ENCODE measurements at regions not wholly inside any gene's neighbourhood (a gene's known extent, or its start where the extent isn't known, plus 50 kb on each side); places are given as distances from the start of the nearest gene placed in this dataset.

GRCh38 chr2:59282374-59283057, 1041.4 kb upstream of the FANCL start:
- no peak for TF ChIP-seq ZNF384 (IDR thresholded peaks at IDR 0.05)
- TF ChIP-seq L3MBTL2 (conservative IDR thresholded peaks at IDR 0.05) = no peak
- no peak for TF ChIP-seq NFRKB (IDR thresholded peaks at IDR 0.05)
- TF ChIP-seq HDGF (IDR thresholded peaks at IDR 0.05; ENCODE audit: borderline replicate concordance) = no peak
- TF ChIP-seq BHLHE40 (IDR thresholded peaks at IDR 0.05; ENCODE audit: borderline replicate concordance) = no peak
- TF ChIP-seq FOXM1 (IDR thresholded peaks at IDR 0.05; ENCODE audit: borderline replicate concordance) = no peak
- no peak for TF ChIP-seq FOXK2 (IDR thresholded peaks at IDR 0.05)
- no peak for TF ChIP-seq ARNT (IDR thresholded peaks at IDR 0.05)
- TF ChIP-seq TARDBP (IDR thresholded peaks at IDR 0.05) = no peak
- no peak for TF ChIP-seq SP1 (IDR thresholded peaks at IDR 0.05)
- TF ChIP-seq LEF1 (IDR thresholded peaks at IDR 0.05; ENCODE audit: borderline replicate concordance) = no peak
- TF ChIP-seq CTBP1 (IDR thresholded peaks at IDR 0.05; ENCODE audit: borderline replicate concordance) = no peak
- POLR2A ChIA-PET = no interaction called here
- no peak for DNase-seq (ENCODE audit: extremely low spot score)
- CTCF ChIA-PET = no interaction called here

GRCh38 chr2:59277671-59278070, 1036.5 kb upstream of the FANCL start:
- no peak for DNase-seq (ENCODE audit: extremely low spot score)
- CTCF ChIA-PET = no interaction called here
- POLR2A ChIA-PET = no interaction called here
- no peak for TF ChIP-seq L3MBTL2 (conservative IDR thresholded peaks at IDR 0.05)
- no peak for TF ChIP-seq SUZ12 (IDR thresholded peaks at IDR 0.05)
- no peak for TF ChIP-seq FOXM1 (IDR thresholded peaks at IDR 0.05; ENCODE audit: borderline replicate concordance)
- TF ChIP-seq ZNF384 (IDR thresholded peaks at IDR 0.05) = no peak
- no peak for TF ChIP-seq TARDBP (IDR thresholded peaks at IDR 0.05)
- TF ChIP-seq BHLHE40 (IDR thresholded peaks at IDR 0.05; ENCODE audit: borderline replicate concordance) = no peak
- TF ChIP-seq FOXA1 (IDR thresholded peaks at IDR 0.05) = no peak
- no peak for TF ChIP-seq PKNOX1 (IDR thresholded peaks at IDR 0.05)
- TF ChIP-seq SP1 (IDR thresholded peaks at IDR 0.05) = no peak
- no peak for TF ChIP-seq NFRKB (IDR thresholded peaks at IDR 0.05)
- no peak for TF ChIP-seq FOXK2 (IDR thresholded peaks at IDR 0.05)
- no peak for TF ChIP-seq ELF4 (IDR thresholded peaks at IDR 0.05)

GRCh38 chr2:59276917-59277316, 1035.8 kb upstream of the FANCL start:
- TF ChIP-seq ARNT (IDR thresholded peaks at IDR 0.05) = no peak
- TF ChIP-seq TARDBP (IDR thresholded peaks at IDR 0.05) = no peak
- no peak for TF ChIP-seq PKNOX1 (IDR thresholded peaks at IDR 0.05)
- no peak for TF ChIP-seq L3MBTL2 (conservative IDR thresholded peaks at IDR 0.05)
- ChIA-PET POLR2A (no interaction called here), CTCF (no interaction called here)
- no peak for DNase-seq (ENCODE audit: extremely low spot score)

GRCh38 chr2:59276033-59276432, 1034.9 kb upstream of the FANCL start:
- ChIA-PET POLR2A (interaction anchor here (0.7 kb wide), 1 partner anchor 25 kb away, joined by 3 read pairs; no protein-coding TSS in a partner anchor), CTCF (interaction anchor here (0.7 to 0.9 kb wide), 2 partner anchors 26 to 404 kb away, joined by 3 read pairs; no protein-coding TSS in a partner anchor)
- DNase-seq (ENCODE audit: extremely low spot score) = peak; percentile 17
- TF ChIP-seq ARNT (IDR thresholded peaks at IDR 0.05) = no peak
- TF ChIP-seq TARDBP (IDR thresholded peaks at IDR 0.05) = no peak
- no peak for TF ChIP-seq FOXK2 (IDR thresholded peaks at IDR 0.05)
- no peak for TF ChIP-seq FOXM1 (IDR thresholded peaks at IDR 0.05; ENCODE audit: borderline replicate concordance)
- TF ChIP-seq NFRKB (IDR thresholded peaks at IDR 0.05) = no peak
- TF ChIP-seq SUZ12 (IDR thresholded peaks at IDR 0.05) = no peak
- TF ChIP-seq ELF4 (IDR thresholded peaks at IDR 0.05) = no peak
- no peak for TF ChIP-seq PKNOX1 (IDR thresholded peaks at IDR 0.05)
- TF ChIP-seq ZNF384 (IDR thresholded peaks at IDR 0.05) = no peak
- TF ChIP-seq HDGF (IDR thresholded peaks at IDR 0.05; ENCODE audit: borderline replicate concordance) = no peak
- no peak for TF ChIP-seq FOXA1 (IDR thresholded peaks at IDR 0.05)
- no peak for TF ChIP-seq L3MBTL2 (conservative IDR thresholded peaks at IDR 0.05)
- no peak for TF ChIP-seq CTBP1 (IDR thresholded peaks at IDR 0.05; ENCODE audit: borderline replicate concordance)
- no peak for TF ChIP-seq LEF1 (IDR thresholded peaks at IDR 0.05; ENCODE audit: borderline replicate concordance)

- ChIA-PET CTCF (interaction anchor here (0.8 kb wide), 1 partner anchor 8 kb away, joined by 4 read pairs; no protein-coding TSS in a partner anchor), POLR2A (no interaction called here)
- no peak for TF ChIP-seq SP1 (IDR thresholded peaks at IDR 0.05)
- no peak for TF ChIP-seq BHLHE40 (IDR thresholded peaks at IDR 0.05; ENCODE audit: borderline replicate concordance)
- TF ChIP-seq L3MBTL2 (conservative IDR thresholded peaks at IDR 0.05) = no peak
- TF ChIP-seq ZNF384 (IDR thresholded peaks at IDR 0.05) = no peak
- TF ChIP-seq TARDBP (IDR thresholded peaks at IDR 0.05) = no peak
- TF ChIP-seq FOXK2 (IDR thresholded peaks at IDR 0.05) = no peak
- no peak for TF ChIP-seq FOXM1 (IDR thresholded peaks at IDR 0.05; ENCODE audit: borderline replicate concordance)
- no peak for TF ChIP-seq FOXA1 (IDR thresholded peaks at IDR 0.05)
- TF ChIP-seq CTBP1 (IDR thresholded peaks at IDR 0.05; ENCODE audit: borderline replicate concordance) = no peak
- TF ChIP-seq SUZ12 (IDR thresholded peaks at IDR 0.05) = no peak
- TF ChIP-seq ARNT (IDR thresholded peaks at IDR 0.05) = no peak
- no peak for TF ChIP-seq NFRKB (IDR thresholded peaks at IDR 0.05)
- no peak for TF ChIP-seq LEF1 (IDR thresholded peaks at IDR 0.05; ENCODE audit: borderline replicate concordance)
- TF ChIP-seq PKNOX1 (IDR thresholded peaks at IDR 0.05) = no peak
- TF ChIP-seq ELF4 (IDR thresholded peaks at IDR 0.05) = no peak
- no peak for DNase-seq (ENCODE audit: extremely low spot score)
Observed at GRCh38 chr2:59266453-59266852, 1025.3 kb upstream of the FANCL start.

Measured in HEK293T (cell line).